Stomach (tissue), 4 donors: ENCODE measurements at regions not wholly inside any gene's neighbourhood (a gene's known extent, or its start where the extent isn't known, plus 50 kb on each side); places are given as distances from the start of the nearest gene placed in this dataset.
"Not testable (repeated sequence)": the region's sequence is repeated elsewhere in the genome, so short reads cannot be mapped to it uniquely, and the experiment has no call there.

ENCODE experiments used
- EP300 ChIP-seq: sonication (generic); formaldehyde crosslinking; IDR thresholded peaks from one replicate; pipeline ENCODE4 v1.6.1; 2017; ENCODE audit warnings: antibody characterized with exemption
- POLR2A ChIP-seq, 4 donors: fragments of 450-650 bp; IDR thresholded peaks; one replicate each; pipeline ENCODE4 v1.6.1; 2016; ENCODE audit warnings: antibody characterized with exemption in 4 of 4, control low read depth in 2 of 4, mild to moderate bottlenecking in 1 of 4, moderate library complexity in 1 of 4
- POLR2AphosphoS5 ChIP-seq, 3 donors: sonication (generic); formaldehyde crosslinking; IDR thresholded peaks; one replicate each; pipeline ENCODE4 v1.6.1; 2016; ENCODE audit warnings: antibody characterized with exemption in 3 of 3
- TF ChIP-seq, protein P1 (sequence below), 7 experiments: fragments of 450-650 bp in 4 of 7; fragments of 200-600 bp in 3 of 7; sonication (generic) in 3 of 7; IDR thresholded peaks; one replicate each; pipeline ENCODE4 v1.5.1; 2016 to 2019; ENCODE audit warnings: antibody characterized with exemption in 7 of 7, control low read depth in 2 of 7, mild to moderate bottlenecking in 1 of 7

- TF ChIP-seq, protein P1, sequence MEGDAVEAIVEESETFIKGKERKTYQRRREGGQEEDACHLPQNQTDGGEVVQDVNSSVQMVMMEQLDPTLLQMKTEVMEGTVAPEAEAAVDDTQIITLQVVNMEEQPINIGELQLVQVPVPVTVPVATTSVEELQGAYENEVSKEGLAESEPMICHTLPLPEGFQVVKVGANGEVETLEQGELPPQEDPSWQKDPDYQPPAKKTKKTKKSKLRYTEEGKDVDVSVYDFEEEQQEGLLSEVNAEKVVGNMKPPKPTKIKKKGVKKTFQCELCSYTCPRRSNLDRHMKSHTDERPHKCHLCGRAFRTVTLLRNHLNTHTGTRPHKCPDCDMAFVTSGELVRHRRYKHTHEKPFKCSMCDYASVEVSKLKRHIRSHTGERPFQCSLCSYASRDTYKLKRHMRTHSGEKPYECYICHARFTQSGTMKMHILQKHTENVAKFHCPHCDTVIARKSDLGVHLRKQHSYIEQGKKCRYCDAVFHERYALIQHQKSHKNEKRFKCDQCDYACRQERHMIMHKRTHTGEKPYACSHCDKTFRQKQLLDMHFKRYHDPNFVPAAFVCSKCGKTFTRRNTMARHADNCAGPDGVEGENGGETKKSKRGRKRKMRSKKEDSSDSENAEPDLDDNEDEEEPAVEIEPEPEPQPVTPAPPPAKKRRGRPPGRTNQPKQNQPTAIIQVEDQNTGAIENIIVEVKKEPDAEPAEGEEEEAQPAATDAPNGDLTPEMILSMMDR (IDR thresholded peaks at IDR 0.05): not testable (repeated sequence)
- not testable (repeated sequence) for TF ChIP-seq POLR2A (IDR thresholded peaks at IDR 0.05); POLR2AphosphoS5 (IDR thresholded peaks at IDR 0.05); EP300
These were observed 109.7 kb upstream of the PITX1 start for GRCh38 chr5:135143682-135144081.
